H9 (cell line): ENCODE measurements at regions not wholly inside any gene's neighbourhood (a gene's known extent, or its start where the extent isn't known, plus 50 kb on each side); places are given as distances from the start of the nearest gene placed in this dataset.

Source experiments
- DNase-seq: peaks from one replicate; pipeline ENCODE4 v3.0.0-alpha.2; 2017
- H2AFZ ChIP-seq: one replicate; pipeline ENCODE4 v1.6.1; 2013; ENCODE audit warnings: mild to moderate bottlenecking, low read length, control low read depth, moderate library complexity
- H2AK5ac ChIP-seq: 2 replicates; pipeline ENCODE4 v1.6.1; 2013; ENCODE audit warnings: low read length, control low read depth, mixed read lengths; ENCODE audit not compliant: insufficient read length
- H2BK120ac ChIP-seq: one replicate; pipeline ENCODE4 v1.6.1; 2013; ENCODE audit warnings: low read depth, mild to moderate bottlenecking, low read length, control low read depth, inconsistent platforms; ENCODE audit not compliant: poor library complexity, severe bottlenecking
- H2BK12ac ChIP-seq: 2 replicates; pipeline ENCODE4 v1.6.1; 2013; ENCODE audit warnings: low read length, control low read depth, mixed read lengths, low read depth; ENCODE audit not compliant: insufficient read length
- H2BK15ac ChIP-seq: 2 replicates; pipeline ENCODE4 v1.6.1; 2013; ENCODE audit warnings: low read depth, low read length, control low read depth
- H2BK20ac ChIP-seq: one replicate; pipeline ENCODE4 v1.6.1; 2013; ENCODE audit warnings: low read depth, mild to moderate bottlenecking, low read length, control low read depth, inconsistent platforms; ENCODE audit not compliant: poor library complexity, severe bottlenecking
- H2BK5ac ChIP-seq: 2 replicates; pipeline ENCODE4 v1.6.1; 2013; ENCODE audit warnings: low read length, control low read depth, mixed read lengths; ENCODE audit not compliant: insufficient read length
- H3K14ac ChIP-seq: 2 replicates; pipeline ENCODE4 v1.6.1; 2013; ENCODE audit warnings: low read length, control low read depth; ENCODE audit not compliant: insufficient read depth
- H3K18ac ChIP-seq: 2 replicates; pipeline ENCODE4 v1.6.1; 2013; ENCODE audit warnings: low read depth, mild to moderate bottlenecking, mixed read lengths, low read length, control low read depth; ENCODE audit not compliant: insufficient read length
- H3K23ac ChIP-seq: 2 replicates; pipeline ENCODE4 v1.6.1; 2013; ENCODE audit warnings: low read length, control low read depth, mixed read lengths, low read depth; ENCODE audit not compliant: insufficient read length
- H3K23me2 ChIP-seq: 2 replicates; pipeline ENCODE4 v1.6.1; 2013; ENCODE audit warnings: low read depth, mild to moderate bottlenecking, mixed read lengths, low read length, control low read depth; ENCODE audit not compliant: insufficient read length, poor library complexity, severe bottlenecking
- H3K27ac ChIP-seq: 2 replicates; pipeline ENCODE4 v1.5.1; 2013; ENCODE audit warnings: low read length, control low read depth, mixed read lengths, low read depth; ENCODE audit not compliant: insufficient read length
- H3K27me3 ChIP-seq: 2 replicates; pipeline ENCODE4 v1.6.1; 2013; ENCODE audit warnings: low read length, control low read depth, inconsistent platforms; ENCODE audit not compliant: insufficient read depth
- H3K4ac ChIP-seq: 2 replicates; pipeline ENCODE4 v1.6.1; 2013; ENCODE audit warnings: low read depth, mild to moderate bottlenecking, control low read depth, inconsistent platforms, low read length, moderate library complexity
- H3K4me1 ChIP-seq: 2 replicates; pipeline ENCODE4 v1.6.1; 2013; ENCODE audit warnings: low read length, control low read depth, inconsistent platforms; ENCODE audit not compliant: insufficient read depth
- H3K4me2 ChIP-seq: 2 replicates; pipeline ENCODE4 v1.6.1; 2013; ENCODE audit warnings: low read length, control low read depth, mixed read lengths; ENCODE audit not compliant: insufficient read length, insufficient read depth
- H3K56ac ChIP-seq: 2 replicates; pipeline ENCODE4 v1.6.1; 2013; ENCODE audit warnings: low read depth, mild to moderate bottlenecking, mixed read lengths, low read length, control low read depth; ENCODE audit not compliant: insufficient read length
- H3K79me1 ChIP-seq: 2 replicates; pipeline ENCODE4 v1.6.1; 2013; ENCODE audit warnings: low read depth, mild to moderate bottlenecking, moderate library complexity, low read length, control low read depth, inconsistent platforms; ENCODE audit not compliant: insufficient read depth, poor library complexity, severe bottlenecking
- H3K79me2 ChIP-seq: 2 replicates; pipeline ENCODE4 v1.6.1; 2013; ENCODE audit warnings: low read length, control low read depth, inconsistent platforms; ENCODE audit not compliant: insufficient read depth
- H3K9ac ChIP-seq: 2 replicates; pipeline ENCODE4 v1.6.1; 2013; ENCODE audit warnings: low read length, control low read depth, mixed read lengths; ENCODE audit not compliant: insufficient read length; ENCODE audit errors: extremely low read depth
- H3K9me3 ChIP-seq: one replicate; pipeline ENCODE4 v1.6.1; 2013; ENCODE audit warnings: low read depth, low read length, inconsistent platforms; ENCODE audit not compliant: control insufficient read depth
- H3T11ph ChIP-seq: one replicate; pipeline ENCODE4 v1.6.1; 2013; ENCODE audit warnings: mild to moderate bottlenecking, low read length, control low read depth, inconsistent platforms
- H4K20me1 ChIP-seq: one replicate; pipeline ENCODE4 v1.6.1; 2013; ENCODE audit not compliant: control insufficient read depth, insufficient read length, insufficient read depth
- H4K5ac ChIP-seq: 2 replicates; pipeline ENCODE4 v1.6.1; 2013; ENCODE audit warnings: low read depth, mild to moderate bottlenecking, mixed read lengths, low read length, control low read depth; ENCODE audit not compliant: insufficient read length
- H4K8ac ChIP-seq: replicated peaks from 2 replicates; pipeline ENCODE4 v1.6.1; 2013; ENCODE audit warnings: low read length, control low read depth, mixed read lengths, low read depth; ENCODE audit not compliant: insufficient read length
- H4K91ac ChIP-seq: 2 replicates; pipeline ENCODE4 v1.6.1; 2013; ENCODE audit warnings: low read depth, mild to moderate bottlenecking, moderate library complexity, mixed read lengths, low read length, control low read depth; ENCODE audit not compliant: insufficient read length
- H3K27ac Mint-ChIP-seq, 3 experiments: 2 replicates in 2 of 3; 3 replicates in 1 of 3; pipeline ENCODE4 v1.8.0; 2020 to 2021; ENCODE audit warnings: mixed read lengths in 3 of 3, mild to moderate bottlenecking in 1 of 3, moderate library complexity in 1 of 3
- H3K27me3 Mint-ChIP-seq: 2 replicates; pipeline ENCODE4 v1.8.0; 2021; ENCODE audit warnings: low read depth, mild to moderate bottlenecking, moderate library complexity, mixed read lengths
- H3K36me3 Mint-ChIP-seq, 3 experiments: 2 replicates in 2 of 3; 3 replicates in 1 of 3; pipeline ENCODE4 v1.8.0; 2020 to 2021; ENCODE audit warnings: low read depth in 3 of 3, mixed read lengths in 3 of 3; ENCODE audit not compliant: insufficient read depth in 1 of 3
- H3K4me1 Mint-ChIP-seq, 2 experiments: 2 replicates each; pipeline ENCODE4 v1.8.0; 2020; ENCODE audit warnings: mixed read lengths in 2 of 2
- H3K4me3 Mint-ChIP-seq, 2 experiments: 2 replicates in 1 of 2; 3 replicates in 1 of 2; pipeline ENCODE4 v1.8.0; 2020 to 2021; ENCODE audit warnings: mild to moderate bottlenecking in 2 of 2, mixed read lengths in 2 of 2, moderate library complexity in 1 of 2
- H3K9me3 Mint-ChIP-seq, 2 experiments: 2 replicates in 1 of 2; 3 replicates in 1 of 2; pipeline ENCODE4 v1.8.0; 2020; ENCODE audit warnings: mild to moderate bottlenecking in 2 of 2, mixed read lengths in 2 of 2, moderate library complexity in 1 of 2
- CTCF ChIP-seq: fragments of 200-600 bp; sonication (generic); conservative IDR thresholded peaks from 3 replicates; pipeline ENCODE4 v1.8.0; 2021; ENCODE audit warnings: antibody characterized with exemption, mild to moderate bottlenecking
- WGBS: extraction: QIAGEN DNeasy Blood & Tissue Kit; methylation state at CpG from one replicate; pipeline ENCODE4 v1.1.7; 2013; ENCODE audit warnings: missing lambda C conversion rate, low lambda C conversion rate, mixed read lengths; ENCODE audit not compliant: insufficient read length; ENCODE audit errors: extremely low coverage; 5-methylcytosine and 5-hydroxymethylcytosine counted together

- Histone ChIP-seq H3K4ac (no peak overlapping the region), H4K20me1 (no peaks in the 10 kb centered on the region), H2AFZ (no peak overlapping the region), H2BK120ac (no peak overlapping the region), H3T11ph (no peak overlapping the region), H3K23me2 (no peaks in the 10 kb centered on the region), H4K91ac (no peak overlapping the region), H3K4me2 (no peak overlapping the region), H3K23ac (no peak overlapping the region), H2BK12ac (no peak overlapping the region), H2BK5ac (no peak overlapping the region), H3K79me1 (no peaks in the 10 kb centered on the region), H3K27me3 (no peaks in the 10 kb centered on the region), H3K56ac (no peak overlapping the region), H3K14ac (no peak overlapping the region), H4K8ac (no peak overlapping the region), H3K79me2 (no peaks in the 10 kb centered on the region), H2BK20ac (no peak overlapping the region), H2AK5ac (no peak overlapping the region), H4K5ac (no peak overlapping the region), H3K27ac (no peak overlapping the region), H3K4me1 (no peaks in the 10 kb centered on the region; the same call in 1 of the 2 replicates), H3K9me3 (no peaks in the 10 kb centered on the region), H3K18ac (no peak overlapping the region), H3K9ac (no peak overlapping the region), H2BK15ac (no peak overlapping the region)
- H3K27ac Mint-ChIP-seq, result no peak overlapping the region
- H3K9me3 Mint-ChIP-seq, result peaks cover 7 to 12% of the 10 kb centered on the region in 2 experiments
- no peak overlapping the region for H3K4me3 Mint-ChIP-seq
- no peaks in the 10 kb centered on the region for H3K4me1 Mint-ChIP-seq
- H3K36me3 Mint-ChIP-seq, result peaks cover 3 to 4% (median 3%) of the 10 kb centered on the region in 3 experiments; a peak in 4 of 7 replicates
- no CpG with 5 or more reads among the region's 4 CpGs for WGBS
- no peaks in the 10 kb centered on the region for H3K27me3 Mint-ChIP-seq
- no peak for TF ChIP-seq CTCF
- no peak for DNase-seq
Observed at GRCh38 chr7:17421941-17422340, 123.5 kb downstream of the AHR start.
